Fibroblast of peridontal ligament (primary cell): ENCODE measurements at regions not wholly inside any gene's neighbourhood (a gene's known extent, or its start where the extent isn't known, plus 50 kb on each side); places are given as distances from the start of the nearest gene placed in this dataset.
A peak's percentile ranks its signal among the peaks of the same experiment; 100 is the strongest.
"Not testable (repeated sequence)": the region's sequence is repeated elsewhere in the genome, so short reads cannot be mapped to it uniquely, and the experiment has no call there.

ENCODE experiments used
- DNase-seq: peaks from one replicate; pipeline ENCODE4 v3.0.0-alpha.2; 2010; ENCODE audit errors: extremely low read depth

- DNase-seq = no peak
Observed at GRCh38 chr4:22573198-22573597, 57.3 kb upstream of the ADGRA3 start.

- DNase-seq = no peak
Observed at GRCh38 chr4:22573641-22574040, 57.8 kb upstream of the ADGRA3 start.

GRCh38 chr4:22574424-22574823 is 58.6 kb upstream of the ADGRA3 start:
- no peak for DNase-seq

GRCh38 chr4:22574880-22575279 is 59.0 kb upstream of the ADGRA3 start:
- no peak for DNase-seq

GRCh38 chr4:22587253-22587652 is 71.4 kb upstream of the ADGRA3 start:
- DNase-seq = no peak

GRCh38 chr4:22593933-22594332 is 78.1 kb upstream of the ADGRA3 start:
- DNase-seq = no peak

- no peak for DNase-seq
Observed at GRCh38 chr4:22595684-22596083, 79.8 kb upstream of the ADGRA3 start.

- no peak for DNase-seq
Observed at GRCh38 chr4:22596409-22596808, 80.5 kb upstream of the ADGRA3 start.

- DNase-seq = no peak
Observed at GRCh38 chr4:22597471-22597870, 81.6 kb upstream of the ADGRA3 start.

GRCh38 chr4:22598113-22599047 is 82.5 kb upstream of the ADGRA3 start:
- not testable (repeated sequence) for DNase-seq

- not testable (repeated sequence) for DNase-seq
Observed at GRCh38 chr4:22599228-22599928, 83.5 kb upstream of the ADGRA3 start.

GRCh38 chr4:22599929-22600432 is 84.1 kb upstream of the ADGRA3 start:
- not testable (repeated sequence) for DNase-seq

- DNase-seq = not testable (repeated sequence)
Observed at GRCh38 chr4:22601638-22602037, 85.8 kb upstream of the ADGRA3 start.

- peak; percentile 9 for DNase-seq
Observed at GRCh38 chr4:22607382-22607781, 85.4 kb upstream of the GBA3 start.

GRCh38 chr4:22609951-22610525 is 82.7 kb upstream of the GBA3 start:
- DNase-seq = not testable (repeated sequence)

- no peak for DNase-seq
Observed at GRCh38 chr4:22614114-22614513, 78.6 kb upstream of the GBA3 start.

- DNase-seq = no peak
Observed at GRCh38 chr4:22616516-22616915, 76.2 kb upstream of the GBA3 start.

- DNase-seq = not testable (repeated sequence)
Observed at GRCh38 chr4:22620144-22620543, 72.6 kb upstream of the GBA3 start.

GRCh38 chr4:22621970-22622369 is 70.8 kb upstream of the GBA3 start:
- DNase-seq = not testable (repeated sequence)

- DNase-seq = not testable (repeated sequence)
Observed at GRCh38 chr4:22624002-22624401, 68.7 kb upstream of the GBA3 start.

- DNase-seq = no peak
Observed at GRCh38 chr4:22625311-22625710, 67.4 kb upstream of the GBA3 start.

GRCh38 chr4:22627851-22628250 is 64.9 kb upstream of the GBA3 start:
- DNase-seq = not testable (repeated sequence)
